ENCODE measurements at regions not wholly inside any gene's neighbourhood (a gene's known extent, or its start where the extent isn't known, plus 50 kb on each side); places are given as distances from the start of the nearest gene placed in this dataset.

GRCh38 chr15:45827275-45827674, 192.4 kb downstream of the SQOR start:
- Histone ChIP-seq H2AFZ (ENCODE audit: insufficient read depth, low read depth, low read length, poor library complexity, severe bottlenecking) (no peak overlapping the region), H3K9ac (ENCODE audit: low read length) (no peak overlapping the region), H3K9me3 (ENCODE audit: control extremely low read depth in 1 of 3, control insufficient read depth in 2 of 3, insufficient read depth in 1 of 3, low read length in 2 of 3) (no peaks in the 10 kb centered on the region), H3K27ac (ENCODE audit: low read length in 2 of 2) (no peak overlapping the region), H3K79me2 (ENCODE audit: control insufficient read depth, insufficient read depth, low read length) (no peaks in the 10 kb centered on the region), H3K27me3 (replicated peaks in 1 of 4; ENCODE audit: control extremely low read depth in 1 of 4, control insufficient read depth in 3 of 4, insufficient read depth in 4 of 4, low read length in 3 of 4) (no peaks in the 10 kb centered on the region), H3K4me1 (ENCODE audit: control insufficient read depth in 2 of 2, insufficient read depth in 2 of 2, low read length in 2 of 2) (no peaks in the 10 kb centered on the region), H3K4me2 (replicated peaks; ENCODE audit: low read depth, low read length, poor library complexity, severe bottlenecking) (no peak overlapping the region), H3K4me3 (ENCODE audit: control extremely low read depth in 1 of 5, extremely low read depth in 1 of 5, insufficient read depth in 1 of 5, low read depth in 2 of 5, low read length in 4 of 5) (no peak overlapping the region), H4K20me1 (ENCODE audit: control insufficient read depth, insufficient read depth, low read length, poor library complexity, severe bottlenecking) (no peaks in the 10 kb centered on the region), H3K36me3 (replicated peaks in 1 of 2; ENCODE audit: control extremely low read depth in 1 of 2, control insufficient read depth in 1 of 2, extremely low read depth in 1 of 2, insufficient read depth in 2 of 2, low read length in 1 of 2) (no peaks in the 10 kb centered on the region)
- no peak overlapping the region for H3K4me3 Mint-ChIP-seq
- peaks cover 7% of the 10 kb centered on the region for H3K27me3 Mint-ChIP-seq
- ChIA-PET CTCF (no interaction called here), POLR2A (no interaction called here)
- DNase-seq (no peak), ATAC-seq (ENCODE audit: low read depth) (no peak)
- no peak overlapping the region for H3K27ac Mint-ChIP-seq
- intact Hi-C loops (cut with micrococcal nuclease) = no loop called here
- TF ChIP-seq CTCF (IDR thresholded peaks at IDR 0.05) = no peak
- no peak for TF ChIP-seq EZH2 (IDR thresholded peaks at IDR 0.05; ENCODE audit: borderline replicate concordance, insufficient read depth, low read depth, low read length, poor library complexity, severe bottlenecking)
- H3K9me3 Mint-ChIP-seq (ENCODE audit: insufficient read depth) = no peaks in the 10 kb centered on the region
- no peaks in the 10 kb centered on the region for H3K4me1 Mint-ChIP-seq
- 73% methylated on average over 4 of the region's 4 CpGs for WGBS (ENCODE audit: insufficient coverage)

- Mint-ChIP-seq H3K27me3 (peaks cover 3% of the 10 kb centered on the region), H3K27ac (no peak overlapping the region), H3K9me3 (ENCODE audit: insufficient read depth) (no peaks in the 10 kb centered on the region), H3K4me1 (no peaks in the 10 kb centered on the region), H3K4me3 (no peak overlapping the region)
- Histone ChIP-seq H3K4me2 (replicated peaks; ENCODE audit: low read depth, low read length, poor library complexity, severe bottlenecking) (no peak overlapping the region), H2AFZ (ENCODE audit: insufficient read depth, low read depth, low read length, poor library complexity, severe bottlenecking) (no peak overlapping the region), H3K9me3 (ENCODE audit: control extremely low read depth in 1 of 3, control insufficient read depth in 2 of 3, insufficient read depth in 1 of 3, low read length in 2 of 3) (no peaks in the 10 kb centered on the region), H3K79me2 (ENCODE audit: control insufficient read depth, insufficient read depth, low read length) (no peaks in the 10 kb centered on the region), H4K20me1 (ENCODE audit: control insufficient read depth, insufficient read depth, low read length, poor library complexity, severe bottlenecking) (no peaks in the 10 kb centered on the region), H3K27me3 (replicated peaks in 1 of 4; ENCODE audit: control extremely low read depth in 1 of 4, control insufficient read depth in 3 of 4, insufficient read depth in 4 of 4, low read length in 3 of 4) (no peaks in the 10 kb centered on the region), H3K4me3 (ENCODE audit: control extremely low read depth in 1 of 5, extremely low read depth in 1 of 5, insufficient read depth in 1 of 5, low read depth in 2 of 5, low read length in 4 of 5) (no peak overlapping the region), H3K4me1 (ENCODE audit: control insufficient read depth in 2 of 2, insufficient read depth in 2 of 2, low read length in 2 of 2) (no peaks in the 10 kb centered on the region), H3K27ac (ENCODE audit: low read length in 2 of 2) (no peak overlapping the region), H3K36me3 (replicated peaks in 1 of 2; ENCODE audit: control extremely low read depth in 1 of 2, control insufficient read depth in 1 of 2, extremely low read depth in 1 of 2, insufficient read depth in 2 of 2, low read length in 1 of 2) (no peaks in the 10 kb centered on the region), H3K9ac (ENCODE audit: low read length) (no peak overlapping the region)
- no CpG with 5 or more reads among the region's 4 CpGs for WGBS (ENCODE audit: insufficient coverage)
- ChIA-PET CTCF (no interaction called here), POLR2A (no interaction called here)
- DNase-seq (no peak), ATAC-seq (ENCODE audit: low read depth) (no peak)
- TF ChIP-seq CTCF (IDR thresholded peaks at IDR 0.05) (no peak), EZH2 (IDR thresholded peaks at IDR 0.05; ENCODE audit: borderline replicate concordance, insufficient read depth, low read depth, low read length, poor library complexity, severe bottlenecking) (no peak)
- intact Hi-C loops (cut with micrococcal nuclease) = no loop called here
These were observed 192.9 kb downstream of the SQOR start for GRCh38 chr15:45827766-45828165.

Data from B cell (primary cell).